DMS153 (cell line): ENCODE measurements at regions not wholly inside any gene's neighbourhood (a gene's known extent, or its start where the extent isn't known, plus 50 kb on each side); places are given as distances from the start of the nearest gene placed in this dataset.

Experiments used
- DNase-seq: peaks from one replicate; lab custom pipeline; 2025; lab: John Stamatoyannopoulos, UW

DNA sequence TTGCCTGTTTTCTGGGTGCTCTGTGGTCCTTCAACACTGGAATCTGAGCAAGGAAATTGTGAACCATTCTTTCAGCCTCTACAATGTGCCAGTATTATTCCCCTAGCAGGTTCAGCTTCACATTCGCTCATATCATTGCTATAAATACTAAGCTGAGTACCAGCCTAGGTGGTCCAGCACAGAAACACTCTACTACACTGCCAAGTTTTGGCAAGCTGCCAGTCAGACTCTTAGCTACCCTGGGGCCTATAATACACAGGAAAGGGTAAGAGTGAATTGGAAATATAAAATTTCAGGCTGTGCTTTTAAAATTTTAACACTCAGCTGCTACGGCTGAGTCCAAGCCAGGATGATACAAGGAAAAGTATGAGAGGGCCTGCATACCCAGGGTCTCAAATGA lies 49.9 kb upstream of the PPP1R3A start:
- DNase-seq, result no peak
